Activated T-helper 1 cell treated with anti-CD3 and anti-CD28 coated beads, Interleukin-2, amount 50 U/mL, for 16 hours (primary cell): ENCODE measurements at regions not wholly inside any gene's neighbourhood (a gene's known extent, or its start where the extent isn't known, plus 50 kb on each side); places are given as distances from the start of the nearest gene placed in this dataset.
"Not testable (repeated sequence)": the region's sequence is repeated elsewhere in the genome, so short reads cannot be mapped to it uniquely, and the experiment has no call there.

Experiments
- DNase-seq, 2 donors: peaks; one replicate each; pipeline ENCODE4 v3.0.0-alpha.2; 2020; ENCODE audit warnings: low read depth in 1 of 2, low spot score in 1 of 2

DNA sequence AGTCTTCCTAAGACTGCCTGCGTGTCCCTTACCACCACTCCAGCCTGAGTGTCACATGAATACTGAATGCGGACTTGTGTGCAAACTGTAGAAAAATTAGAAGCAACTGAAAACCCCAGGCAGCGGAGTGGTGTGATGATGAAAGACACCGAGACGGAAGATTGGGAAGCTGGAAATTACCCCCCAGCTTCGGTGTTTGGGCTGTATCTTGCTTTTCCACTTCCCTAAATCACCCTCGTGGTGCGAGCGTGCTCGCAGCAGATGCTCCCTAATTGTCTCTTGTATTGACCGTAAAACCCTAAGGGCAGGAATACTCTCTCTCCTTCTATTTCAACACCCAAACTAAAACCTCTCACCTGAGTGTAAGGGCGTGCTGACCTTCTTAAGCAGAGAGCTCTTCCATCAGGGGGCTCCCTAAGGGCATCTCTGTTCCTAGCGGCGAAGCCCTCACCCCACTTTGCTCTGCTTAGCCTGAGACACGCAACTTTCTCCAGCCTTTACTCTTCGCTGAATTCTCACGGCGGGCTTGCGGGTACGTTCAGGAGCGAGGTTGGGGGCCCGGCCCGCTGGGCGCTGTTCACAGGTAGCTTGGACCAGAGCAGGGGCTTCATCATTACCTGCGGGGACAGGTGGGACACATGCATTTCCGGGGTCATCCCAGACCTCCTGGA is 62.4 kb downstream of the CRYBB2 start:
- DNase-seq = no peak

DNA sequence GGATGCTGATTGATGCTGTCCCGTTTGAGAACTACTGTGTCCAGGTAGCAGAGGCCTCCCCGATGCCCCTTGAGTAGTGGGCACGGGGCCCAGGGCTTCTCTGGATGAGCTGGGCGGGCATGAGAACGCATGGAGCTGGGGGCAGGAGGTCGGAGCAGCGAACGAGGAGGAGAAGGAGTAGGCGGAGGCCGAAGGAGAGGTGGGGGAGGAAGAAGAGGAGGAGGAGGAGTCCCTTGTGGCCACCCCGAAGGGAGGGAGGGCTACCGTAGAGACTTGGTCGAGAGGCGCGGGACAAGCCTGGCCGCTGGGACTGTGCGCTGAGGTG is 62.9 kb downstream of the CRYBB2 start:
- DNase-seq = no peak

DNA sequence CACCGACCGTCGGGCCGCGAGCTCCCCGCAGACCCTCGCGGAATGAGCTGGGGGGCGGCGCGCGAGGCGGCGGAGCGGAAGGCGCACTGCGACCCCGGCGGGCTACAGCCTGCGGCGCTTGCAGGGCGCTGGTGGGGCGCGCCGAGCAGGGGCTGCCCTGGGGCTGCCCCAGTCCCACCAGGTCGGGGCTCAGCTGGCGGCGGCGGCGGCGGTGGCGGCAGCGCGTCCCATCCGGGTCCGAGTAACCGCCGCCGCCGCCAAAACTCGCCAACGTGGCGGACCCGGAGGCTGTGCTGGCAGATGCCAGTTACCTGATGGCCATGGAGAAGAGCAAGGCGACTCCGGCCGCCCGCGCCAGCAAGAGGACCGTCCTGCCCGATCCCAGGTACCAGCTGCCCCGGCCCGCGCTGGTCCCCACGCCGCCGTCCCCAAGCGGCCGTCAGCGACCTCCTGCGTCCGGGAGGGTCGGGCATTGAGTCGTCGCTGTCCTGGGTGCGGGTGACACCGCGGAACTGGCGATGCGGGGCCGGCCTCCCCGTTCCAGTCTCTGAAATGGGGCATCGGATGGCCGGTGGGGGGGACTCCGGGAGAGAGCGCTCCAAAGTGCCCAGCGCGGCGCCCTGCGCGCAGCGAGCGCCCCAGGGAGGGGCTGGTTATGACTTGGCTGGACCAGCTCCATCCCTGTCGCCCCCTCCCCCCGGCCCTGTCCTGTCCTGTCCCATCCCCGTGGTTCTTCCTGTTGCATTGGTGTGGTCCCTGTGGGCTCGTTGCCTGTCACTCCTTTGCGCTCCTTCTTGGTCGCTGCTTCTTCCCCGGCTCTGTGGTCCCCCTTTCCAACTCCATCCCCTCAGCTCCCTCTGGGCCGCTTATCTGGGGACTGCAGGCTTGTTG is 63.5 kb downstream of the CRYBB2 start:
- DNase-seq = no peak

GRCh38 chr22:25288481-25288880 is 69.0 kb downstream of the CRYBB2 start:
- DNase-seq = not testable (repeated sequence)

GRCh38 chr22:25301912-25302311 is 82.5 kb downstream of the CRYBB2 start:
- not testable (repeated sequence) for DNase-seq

DNA sequence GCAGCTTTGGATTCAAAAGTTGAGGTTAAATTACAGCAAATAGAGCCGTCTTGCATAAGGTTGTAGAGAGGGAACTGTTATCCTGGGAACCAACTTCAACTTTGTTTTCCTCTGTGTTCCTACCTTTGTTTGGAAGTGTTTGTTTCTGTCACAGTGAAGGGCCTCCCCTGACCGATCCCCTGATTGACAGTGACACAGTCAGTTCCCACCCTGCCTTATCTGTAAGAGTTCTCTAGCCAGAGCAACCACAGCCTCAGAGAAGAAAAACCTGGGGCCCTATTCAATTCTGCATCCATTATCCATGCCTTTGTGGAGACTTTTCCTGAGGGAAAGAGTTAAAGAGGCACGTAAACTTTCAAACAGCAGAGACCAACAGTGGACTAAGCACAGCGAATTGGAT is 90.1 kb downstream of the CRYBB2 start:
- not testable (repeated sequence) for DNase-seq

DNA sequence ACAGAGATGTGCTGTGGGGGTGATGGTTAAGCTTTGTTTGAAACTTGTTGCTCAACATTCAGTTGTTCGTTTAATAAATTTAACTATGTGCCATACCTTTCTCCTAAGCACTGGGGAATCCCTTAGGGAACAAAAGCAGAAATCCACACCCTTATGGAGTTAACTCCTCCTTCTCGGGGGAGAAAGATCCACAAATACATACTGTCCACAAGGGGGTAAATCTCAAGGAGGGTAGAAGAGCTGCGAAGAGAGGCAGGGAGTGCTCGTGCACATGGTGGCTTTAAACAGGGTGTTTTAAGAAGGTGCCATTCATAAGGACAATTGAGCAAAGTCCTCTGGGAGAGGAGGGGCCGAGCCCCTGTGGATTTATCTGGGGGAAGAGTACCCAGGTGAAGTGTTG is 92.5 kb downstream of the CRYBB2 start:
- not testable (repeated sequence) for DNase-seq

DNA sequence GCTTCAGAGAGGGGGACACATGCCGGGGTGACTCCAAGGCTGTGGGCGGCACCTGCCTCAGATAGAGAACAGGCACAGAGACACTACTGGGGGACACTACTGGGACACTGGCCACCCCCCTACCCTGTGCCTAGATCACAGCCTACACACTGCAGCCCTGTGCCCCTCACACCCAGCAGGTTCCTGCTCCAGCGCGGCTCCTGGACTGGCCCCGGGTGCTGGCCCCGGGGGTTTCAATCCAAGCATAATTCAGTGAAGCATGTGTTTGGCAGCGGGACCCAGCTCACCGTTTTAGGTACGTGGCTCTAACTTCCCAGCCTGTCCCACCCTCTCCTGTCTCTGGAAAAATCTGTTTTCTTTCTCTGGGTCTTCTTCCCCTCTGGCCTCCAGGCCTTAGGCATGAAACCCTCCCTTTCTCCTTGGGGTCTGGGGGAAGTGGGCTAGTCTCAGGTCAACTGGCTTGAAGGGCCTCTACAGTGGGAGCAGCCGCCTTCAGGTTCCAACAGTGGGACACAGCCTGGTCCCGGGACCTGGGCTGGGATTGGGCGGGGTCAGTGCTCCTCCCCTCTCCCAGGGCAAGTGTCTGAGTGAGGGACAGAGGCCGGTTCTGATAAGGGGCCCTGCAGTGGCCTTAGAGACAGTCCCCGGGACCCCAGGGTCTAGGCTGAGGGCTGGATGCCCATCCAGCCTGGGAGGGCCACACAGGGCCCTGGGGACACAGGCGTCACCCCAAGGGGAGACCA is 98.8 kb downstream of the CRYBB2 start:
- DNase-seq = no peak

DNA sequence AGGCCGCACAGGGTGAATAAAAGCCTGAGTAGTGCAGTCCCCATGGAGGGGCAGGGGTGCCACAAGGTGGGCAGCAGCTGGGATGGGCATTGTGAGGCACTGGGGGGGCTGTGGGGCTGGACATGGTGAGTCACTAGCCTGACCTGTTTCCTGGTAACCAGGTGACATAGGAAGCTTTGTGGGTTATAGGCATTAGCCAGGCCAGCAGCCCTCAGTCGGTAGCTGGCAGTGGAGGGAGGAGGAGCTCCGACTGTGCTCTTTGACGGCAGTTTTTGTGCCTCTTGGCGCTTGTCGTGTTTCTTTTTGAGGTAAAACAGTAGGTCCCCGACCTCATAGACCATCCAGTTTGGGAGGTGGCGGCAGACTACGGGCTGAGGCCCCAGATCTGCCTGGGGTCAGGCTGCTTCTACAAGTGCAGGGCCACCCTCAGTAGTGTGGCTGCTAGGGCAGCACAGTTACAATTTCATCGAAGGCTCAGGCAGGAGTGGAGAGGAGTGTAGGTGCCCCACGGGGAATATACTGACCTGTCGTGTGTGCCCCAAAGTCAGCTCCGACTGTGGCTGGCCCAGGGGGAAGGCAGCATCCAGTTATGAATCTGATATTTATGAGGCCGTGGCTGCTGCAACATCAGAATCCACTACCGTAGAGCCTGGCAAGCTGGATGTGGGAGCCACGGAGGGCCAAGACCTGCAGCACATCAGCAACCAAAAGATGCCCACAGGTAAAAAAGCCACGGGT is 107.7 kb downstream of the CRYBB2 start:
- no peak for DNase-seq

GRCh38 chr22:25331050-25331449 is 111.6 kb downstream of the CRYBB2 start:
- DNase-seq = no peak

GRCh38 chr22:25331911-25332310 is 112.5 kb downstream of the CRYBB2 start:
- DNase-seq = not testable (repeated sequence)

DNA sequence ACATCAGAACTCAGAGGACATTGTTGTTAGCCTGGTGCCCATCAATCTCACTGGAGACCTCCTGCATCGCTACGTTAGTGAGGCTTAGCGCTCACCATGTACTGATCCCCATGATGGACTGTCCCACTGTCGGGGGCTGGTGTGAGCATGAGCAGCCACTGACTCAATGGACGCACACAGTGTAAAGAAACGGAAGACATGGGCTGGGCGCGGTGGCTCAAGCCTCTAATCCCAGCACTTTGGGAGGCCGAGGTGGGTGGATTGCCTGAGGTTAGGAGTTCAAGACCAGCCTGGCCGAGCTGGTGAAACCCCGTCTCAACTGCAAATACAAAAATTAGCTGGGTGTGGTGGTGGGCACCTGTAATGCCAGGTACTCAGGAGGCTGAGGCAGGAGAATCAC is 112.9 kb downstream of the CRYBB2 start:
- DNase-seq = no peak

DNA sequence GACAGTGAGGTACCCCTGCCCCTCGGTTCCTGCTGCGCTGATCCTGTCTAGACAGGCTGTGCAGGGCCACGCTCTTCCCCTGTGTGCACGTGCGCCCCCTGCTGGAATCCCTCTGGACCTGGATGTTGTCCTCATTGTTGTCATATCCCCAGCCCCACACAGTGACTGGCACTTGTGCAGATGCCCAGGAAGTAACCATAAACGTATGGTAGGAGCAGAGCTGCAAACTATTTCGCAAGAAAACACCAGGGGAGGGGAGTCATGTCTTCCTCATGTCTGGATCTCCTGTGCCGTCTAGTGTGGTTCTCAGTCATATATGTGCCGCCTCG is 114.7 kb downstream of the CRYBB2 start:
- no peak for DNase-seq

DNA sequence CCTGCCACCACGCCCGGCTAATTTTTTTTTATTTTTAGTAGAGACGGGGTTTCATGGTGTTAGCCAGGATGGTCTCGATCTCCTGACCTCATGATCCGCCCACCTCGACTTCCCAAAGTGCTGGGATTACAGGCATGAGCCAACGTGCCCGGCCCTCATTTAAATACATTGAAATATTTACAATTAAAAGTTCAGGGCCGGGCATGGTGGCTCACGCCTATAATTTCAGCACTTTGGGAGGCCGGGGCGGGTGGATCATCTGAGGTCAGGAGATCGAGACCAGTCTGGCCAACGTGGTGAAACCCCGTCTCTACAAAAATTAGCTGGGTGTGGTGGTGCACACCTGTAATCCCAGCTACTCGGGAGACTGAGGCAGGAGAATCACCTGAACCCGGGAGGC is 115.2 kb downstream of the CRYBB2 start:
- not testable (repeated sequence) for DNase-seq

DNA sequence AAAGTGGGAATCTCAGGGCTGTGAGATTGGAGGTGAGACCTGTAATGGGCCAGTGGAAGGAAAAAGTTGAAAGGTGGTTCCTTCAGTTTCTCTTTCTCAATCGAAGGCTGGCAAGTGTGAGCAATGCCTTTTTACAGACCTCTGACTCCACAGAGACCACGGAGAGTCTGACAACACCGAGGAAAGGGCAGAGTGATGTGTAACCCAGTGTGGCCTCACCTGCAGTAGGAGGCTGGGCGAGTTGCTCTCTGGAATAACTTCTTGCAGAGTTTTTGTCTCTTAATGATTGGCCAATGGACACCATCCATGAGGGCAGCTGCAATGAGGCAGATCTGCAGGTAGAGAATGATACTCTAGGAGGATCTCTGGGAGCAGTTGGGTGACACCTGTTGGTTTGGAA is 115.8 kb downstream of the CRYBB2 start:
- DNase-seq = not testable (repeated sequence)

- DNase-seq = not testable (repeated sequence)
These were observed 121.1 kb downstream of the CRYBB2 start for GRCh38 chr22:25340536-25340935.

DNA sequence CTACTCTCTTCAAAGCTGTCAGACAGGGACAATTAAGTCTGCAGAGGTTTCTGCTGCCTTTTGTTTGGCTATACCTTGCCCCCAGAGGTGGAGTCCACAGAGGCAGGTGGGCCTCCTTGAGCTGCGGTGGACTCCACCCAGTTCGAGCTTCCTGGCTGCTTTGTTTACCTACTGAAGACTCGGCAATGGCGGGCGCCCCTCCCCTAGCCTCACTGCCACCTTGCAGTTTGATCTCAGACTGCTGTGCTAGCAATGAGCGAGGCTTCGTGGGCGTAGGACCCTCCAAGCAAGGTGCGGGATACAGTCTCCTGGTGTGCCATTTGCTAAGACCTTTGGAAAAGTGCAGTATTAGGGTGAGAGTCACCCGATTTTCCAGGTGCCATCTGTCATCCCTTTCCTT is 124.9 kb downstream of the CRYBB2 start:
- DNase-seq = not testable (repeated sequence)

GRCh38 chr22:25346859-25347751 is 127.7 kb downstream of the CRYBB2 start:
- no peak for DNase-seq

GRCh38 chr22:25347752-25348102 is 128.3 kb downstream of the CRYBB2 start:
- no peak for DNase-seq

GRCh38 chr22:25348391-25348790 is 129.0 kb downstream of the CRYBB2 start:
- DNase-seq = no peak
